Mononuclear cell (primary cell): ENCODE measurements at regions not wholly inside any gene's neighbourhood (a gene's known extent, or its start where the extent isn't known, plus 50 kb on each side); places are given as distances from the start of the nearest gene placed in this dataset.
"Not testable (repeated sequence)": the region's sequence is repeated elsewhere in the genome, so short reads cannot be mapped to it uniquely, and the experiment has no call there.

Experiments used
- H3K27me3 ChIP-seq: 2 replicates; pipeline ENCODE4 v1.6.0; 2011; ENCODE audit warnings: low read length, control low read depth; ENCODE audit not compliant: insufficient read depth
- H3K4me1 ChIP-seq: 2 replicates; pipeline ENCODE4 v1.5.1; 2011; ENCODE audit warnings: mild to moderate bottlenecking, low read length, control low read depth; ENCODE audit not compliant: insufficient read depth
- H3K4me3 ChIP-seq: 2 replicates; pipeline ENCODE4 v1.5.1; 2011; ENCODE audit warnings: mild to moderate bottlenecking, low read length, moderate library complexity
- H3K9me3 ChIP-seq: 2 replicates; pipeline ENCODE4 v1.5.1; 2011; ENCODE audit warnings: low read depth, mild to moderate bottlenecking, control low read depth, low read length

DNA sequence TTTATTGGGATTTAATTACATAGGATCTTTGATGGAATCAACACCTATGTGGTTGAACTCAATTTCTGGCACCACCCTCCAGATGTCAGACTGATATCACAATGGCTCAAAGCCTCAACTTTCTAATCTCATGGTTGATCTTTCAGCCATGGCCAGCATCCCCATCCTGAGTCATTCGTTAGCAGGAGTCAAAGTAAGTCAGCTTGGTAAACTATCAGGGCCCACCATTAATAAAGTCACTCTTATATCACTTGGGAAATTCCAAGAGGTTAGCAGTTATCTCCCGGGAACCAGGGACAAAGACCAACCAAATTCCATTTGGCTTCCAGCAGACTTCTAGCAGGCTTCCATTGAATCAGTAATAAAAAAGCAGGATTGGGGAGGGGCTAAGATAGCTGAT lies 50.7 kb upstream of the TNFSF4 start:
- Histone ChIP-seq H3K27me3 (no peaks in the 10 kb centered on the region), H3K4me1 (no peaks in the 10 kb centered on the region), H3K4me3 (no peak overlapping the region), H3K9me3 (no peaks in the 10 kb centered on the region)

DNA sequence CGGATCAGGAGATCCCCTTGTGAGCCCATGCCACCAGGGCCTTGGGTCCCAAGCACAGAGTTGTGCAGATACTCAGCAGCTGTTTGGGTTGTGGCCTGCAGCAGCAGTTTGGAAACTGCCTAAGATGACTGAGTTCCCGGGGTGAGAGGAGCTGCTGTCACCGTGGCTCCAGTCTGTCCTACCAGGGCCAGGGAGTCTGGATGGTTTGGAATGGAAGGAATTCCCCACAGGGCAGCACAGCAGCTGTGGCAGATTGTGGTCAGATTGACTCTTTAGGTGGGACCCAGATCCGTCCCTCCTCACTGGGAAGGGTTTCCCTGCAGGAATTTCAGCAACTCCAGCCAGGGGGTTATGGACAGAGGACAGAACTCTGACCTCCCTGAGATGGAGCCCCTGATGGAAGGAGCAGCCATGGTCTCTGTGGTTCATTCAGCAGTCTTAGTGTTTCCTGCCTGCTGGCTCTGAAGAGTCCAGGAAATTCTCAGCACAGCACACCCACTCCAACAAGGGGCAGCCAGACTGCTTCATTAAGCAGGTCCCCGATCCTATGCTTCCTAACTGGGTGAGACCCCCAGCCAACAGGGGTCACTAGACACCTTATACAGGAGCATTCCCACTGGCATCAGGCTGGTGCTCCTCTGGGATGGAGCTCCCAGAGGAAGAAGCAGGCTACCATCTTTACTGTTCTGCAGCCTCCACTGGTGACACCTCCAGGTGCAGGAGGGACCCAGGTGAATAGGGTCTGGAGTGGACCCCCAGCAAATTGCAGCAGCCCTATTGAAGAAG lies 51.5 kb upstream of the TNFSF4 start:
- H3K4me3 ChIP-seq: no peak overlapping the region
- no peaks in the 10 kb centered on the region for H3K9me3 ChIP-seq
- no peaks in the 10 kb centered on the region for H3K27me3 ChIP-seq
- H3K4me1 ChIP-seq: no peaks in the 10 kb centered on the region

DNA sequence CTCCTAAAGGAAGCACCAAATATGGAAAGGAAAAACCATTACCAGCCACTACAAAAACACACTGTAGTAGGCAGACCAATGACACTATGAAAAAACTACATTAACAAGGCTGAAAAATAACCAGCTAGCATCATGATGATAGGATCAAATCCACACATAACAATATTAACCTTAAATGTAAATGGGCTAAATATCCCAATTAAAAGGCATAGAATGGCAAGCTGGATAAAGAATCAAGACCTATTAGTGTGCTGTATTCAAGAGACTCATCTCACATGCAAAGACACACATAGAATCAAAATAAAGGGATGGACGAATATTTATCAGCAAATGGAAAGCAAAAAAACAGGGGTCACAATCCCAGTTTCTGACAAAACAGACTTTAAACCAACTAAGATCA lies 53.2 kb upstream of the TNFSF4 start:
- not testable (repeated sequence) for H3K4me3 ChIP-seq, H3K27me3 ChIP-seq, H3K4me1 ChIP-seq, H3K9me3 ChIP-seq

DNA sequence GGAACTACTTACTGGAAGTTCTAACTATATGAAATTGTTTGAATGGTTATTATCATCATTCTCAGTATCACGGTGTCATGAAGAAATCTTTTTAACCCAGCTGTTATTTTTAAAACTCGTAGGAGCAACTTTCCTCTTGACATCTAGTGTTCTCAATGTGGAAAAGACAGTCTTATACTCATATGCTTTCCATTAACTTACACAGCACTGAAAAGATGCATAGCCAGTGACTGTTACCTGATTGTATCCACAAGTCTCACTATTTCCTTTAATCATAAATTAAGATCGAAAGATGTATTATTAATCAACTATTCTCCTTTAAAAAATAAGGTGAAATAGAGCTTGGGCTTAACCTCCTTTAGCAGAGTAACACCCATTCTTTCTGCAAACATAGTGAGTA lies 59.7 kb upstream of the TNFSF4 start:
- no peak overlapping the region for H3K4me3 ChIP-seq
- H3K27me3 ChIP-seq: no peaks in the 10 kb centered on the region
- H3K9me3 ChIP-seq: no peaks in the 10 kb centered on the region
- H3K4me1 ChIP-seq: no peaks in the 10 kb centered on the region

DNA sequence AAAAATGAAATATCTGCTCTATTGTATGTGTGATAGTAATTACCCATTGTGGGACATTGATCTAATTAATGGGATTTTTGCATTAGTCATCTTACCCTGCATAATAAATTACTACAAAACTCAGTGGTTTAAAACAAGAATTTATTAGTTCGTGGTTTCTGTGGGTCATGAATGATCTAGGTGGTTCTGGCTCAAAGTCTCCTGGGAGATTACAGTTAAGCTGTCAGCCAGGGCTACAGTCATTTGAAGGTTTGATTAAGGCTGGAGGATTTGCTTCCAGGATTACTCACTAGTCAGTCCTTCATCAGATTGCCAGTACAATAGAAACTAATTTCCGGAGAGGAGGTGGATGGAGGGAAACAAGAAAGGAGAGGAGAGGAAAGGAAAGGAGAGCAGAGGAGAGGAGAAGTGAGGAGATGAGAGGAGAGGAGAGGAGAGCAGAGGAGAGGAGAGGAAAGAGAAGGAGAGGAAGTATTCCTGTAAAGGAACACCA lies 60.4 kb upstream of the TNFSF4 start:
- Histone ChIP-seq H3K27me3 (no peaks in the 10 kb centered on the region), H3K9me3 (no peaks in the 10 kb centered on the region), H3K4me1 (no peaks in the 10 kb centered on the region), H3K4me3 (no peak overlapping the region)

DNA sequence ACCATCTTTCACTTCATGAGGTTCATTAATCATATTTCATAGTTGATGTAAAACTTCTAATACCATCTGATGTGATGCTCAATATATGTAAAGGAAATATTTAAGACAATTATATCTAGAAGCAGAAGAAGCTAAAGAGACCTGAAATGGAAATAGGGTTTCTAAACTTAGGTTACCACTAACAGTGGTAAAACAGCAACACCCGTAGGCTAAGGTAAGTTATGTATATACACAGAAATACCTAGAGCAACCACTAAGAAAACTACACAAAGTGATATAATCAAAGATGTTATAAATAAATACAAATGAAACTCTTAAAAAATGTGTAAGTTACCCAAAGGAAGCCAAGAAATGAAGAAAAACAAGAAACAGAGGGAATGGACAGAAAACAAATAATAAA lies 61.1 kb upstream of the TNFSF4 start:
- no peaks in the 10 kb centered on the region for H3K4me1 ChIP-seq
- no peak overlapping the region for H3K4me3 ChIP-seq
- H3K27me3 ChIP-seq: no peaks in the 10 kb centered on the region
- no peaks in the 10 kb centered on the region for H3K9me3 ChIP-seq

DNA sequence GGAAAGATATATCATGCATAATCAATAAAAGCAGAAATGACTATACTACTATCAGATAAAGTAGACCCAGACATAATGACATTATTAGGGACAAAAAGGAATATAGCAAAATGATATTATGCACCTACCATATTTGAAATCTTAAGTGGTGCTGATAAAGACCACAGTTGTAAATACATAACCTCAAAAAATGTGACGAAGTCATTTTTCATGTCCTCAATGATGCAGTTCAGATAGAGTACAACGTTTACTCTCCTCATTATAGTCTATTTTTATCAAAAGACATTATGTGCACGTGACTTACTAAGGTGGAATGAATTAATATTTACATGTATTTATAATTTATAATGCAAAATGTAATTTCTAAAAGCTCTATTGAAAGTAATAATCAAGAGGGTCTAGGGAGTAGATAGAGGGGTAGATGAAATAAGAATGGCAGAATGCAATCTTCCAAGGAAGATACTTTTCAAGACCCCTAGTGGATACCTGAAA lies 61.7 kb upstream of the TNFSF4 start:
- no peaks in the 10 kb centered on the region for H3K9me3 ChIP-seq
- no peaks in the 10 kb centered on the region for H3K27me3 ChIP-seq
- no peak overlapping the region for H3K4me3 ChIP-seq
- H3K4me1 ChIP-seq: no peaks in the 10 kb centered on the region

DNA sequence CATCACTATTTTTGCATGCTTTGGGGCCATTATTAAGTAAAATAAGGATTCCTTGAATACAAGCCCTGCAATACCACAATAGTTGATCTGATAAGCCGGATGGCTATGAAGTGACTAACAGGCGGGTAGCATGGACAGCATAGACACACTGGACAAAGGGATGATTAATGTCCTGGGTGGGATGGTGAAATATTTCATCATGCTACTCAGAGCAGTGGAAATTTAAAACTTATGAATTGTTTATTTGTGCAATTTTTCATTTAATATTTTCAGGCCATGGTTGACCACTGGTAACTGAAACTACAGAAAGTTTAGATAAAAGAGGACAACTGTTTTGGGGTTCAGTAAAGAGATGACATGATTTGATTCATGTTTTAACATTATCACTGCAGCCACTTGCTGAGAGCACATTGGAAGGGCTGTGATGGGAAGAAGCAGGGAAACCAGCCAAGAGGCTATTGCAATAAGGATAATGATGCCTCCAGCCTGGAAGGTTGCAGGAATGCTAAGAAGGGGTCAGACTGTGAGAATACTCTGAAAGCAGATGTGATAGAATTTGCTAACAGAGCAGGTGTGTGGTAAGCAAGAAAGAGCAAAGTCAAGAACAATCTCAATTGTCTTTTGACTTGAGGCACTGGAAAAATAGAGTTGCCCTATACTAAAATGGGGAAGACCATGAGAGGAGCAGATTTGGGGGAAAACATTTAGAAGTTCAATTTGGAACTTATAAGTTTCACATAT lies 62.5 kb upstream of the TNFSF4 start:
- no peaks in the 10 kb centered on the region for H3K9me3 ChIP-seq
- no peaks in the 10 kb centered on the region for H3K27me3 ChIP-seq
- no peak overlapping the region for H3K4me3 ChIP-seq
- H3K4me1 ChIP-seq: no peaks in the 10 kb centered on the region

DNA sequence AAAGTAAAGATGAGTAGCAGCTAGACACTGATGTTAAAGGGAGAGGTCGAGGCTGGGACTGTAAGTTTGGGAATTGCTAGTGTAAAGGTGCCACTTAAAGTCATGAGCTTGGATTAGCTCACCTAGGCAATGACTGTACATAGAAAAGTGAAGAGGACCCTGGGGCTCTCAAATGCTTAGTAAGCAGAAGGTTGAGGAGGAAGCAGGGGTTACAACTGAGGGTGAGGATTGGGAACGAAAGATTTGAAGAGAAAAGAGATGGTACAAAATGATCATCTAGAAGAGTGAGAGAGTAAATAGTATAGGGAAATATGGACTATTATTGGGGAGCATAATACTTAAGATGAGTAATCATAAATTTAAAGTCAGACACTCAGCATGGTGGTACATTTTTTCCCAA lies 63.1 kb upstream of the TNFSF4 start:
- no peaks in the 10 kb centered on the region for H3K4me1 ChIP-seq

DNA sequence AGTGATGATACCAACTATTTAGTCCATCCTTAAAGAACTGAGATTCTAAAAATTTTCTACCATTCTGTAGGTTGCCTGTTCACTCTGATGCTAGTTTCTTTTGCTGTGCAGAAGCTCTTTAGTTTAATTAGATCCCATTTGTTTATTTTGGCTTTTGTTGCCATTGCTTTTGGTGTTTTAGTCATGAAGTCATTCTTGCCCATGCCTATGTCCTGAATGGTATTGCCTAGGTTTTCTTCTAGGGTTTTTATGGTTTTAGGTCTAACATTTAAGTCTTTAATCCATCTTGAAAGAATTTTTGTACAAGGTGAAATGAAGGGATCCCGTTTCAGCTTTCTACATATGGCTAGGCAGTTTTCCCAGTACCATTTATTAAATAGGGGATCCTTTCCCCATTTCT lies 63.9 kb upstream of the TNFSF4 start:
- H3K9me3 ChIP-seq, H3K4me1 ChIP-seq, H3K4me3 ChIP-seq, H3K27me3 ChIP-seq: not testable (repeated sequence)

More for the DNA sequence above, 63.1 kb upstream of the TNFSF4 start:
- Histone ChIP-seq H3K4me3 (no peak overlapping the region), H3K9me3 (no peaks in the 10 kb centered on the region), H3K27me3 (no peaks in the 10 kb centered on the region)

DNA sequence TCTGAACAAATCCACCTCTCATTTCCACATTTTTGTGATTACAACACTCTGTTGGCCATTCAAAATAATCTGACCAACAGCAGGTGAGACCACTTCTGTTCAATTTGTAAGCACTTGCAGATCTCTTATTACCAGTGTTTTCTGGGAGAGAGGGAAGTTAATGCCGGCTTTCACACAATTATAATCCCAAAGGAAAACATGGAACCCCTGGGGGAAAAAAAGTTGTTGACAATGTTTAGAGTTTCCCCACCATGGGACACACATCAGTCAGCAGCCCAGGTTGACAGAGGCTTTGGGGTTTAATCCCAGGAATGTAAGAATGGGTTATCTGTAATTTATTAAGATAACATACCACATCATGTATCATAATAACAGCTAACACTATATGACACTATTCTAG lies 68.4 kb upstream of the TNFSF4 start:
- Histone ChIP-seq H3K4me1 (no peaks in the 10 kb centered on the region), H3K9me3 (no peaks in the 10 kb centered on the region), H3K4me3 (no peak overlapping the region), H3K27me3 (no peaks in the 10 kb centered on the region)

DNA sequence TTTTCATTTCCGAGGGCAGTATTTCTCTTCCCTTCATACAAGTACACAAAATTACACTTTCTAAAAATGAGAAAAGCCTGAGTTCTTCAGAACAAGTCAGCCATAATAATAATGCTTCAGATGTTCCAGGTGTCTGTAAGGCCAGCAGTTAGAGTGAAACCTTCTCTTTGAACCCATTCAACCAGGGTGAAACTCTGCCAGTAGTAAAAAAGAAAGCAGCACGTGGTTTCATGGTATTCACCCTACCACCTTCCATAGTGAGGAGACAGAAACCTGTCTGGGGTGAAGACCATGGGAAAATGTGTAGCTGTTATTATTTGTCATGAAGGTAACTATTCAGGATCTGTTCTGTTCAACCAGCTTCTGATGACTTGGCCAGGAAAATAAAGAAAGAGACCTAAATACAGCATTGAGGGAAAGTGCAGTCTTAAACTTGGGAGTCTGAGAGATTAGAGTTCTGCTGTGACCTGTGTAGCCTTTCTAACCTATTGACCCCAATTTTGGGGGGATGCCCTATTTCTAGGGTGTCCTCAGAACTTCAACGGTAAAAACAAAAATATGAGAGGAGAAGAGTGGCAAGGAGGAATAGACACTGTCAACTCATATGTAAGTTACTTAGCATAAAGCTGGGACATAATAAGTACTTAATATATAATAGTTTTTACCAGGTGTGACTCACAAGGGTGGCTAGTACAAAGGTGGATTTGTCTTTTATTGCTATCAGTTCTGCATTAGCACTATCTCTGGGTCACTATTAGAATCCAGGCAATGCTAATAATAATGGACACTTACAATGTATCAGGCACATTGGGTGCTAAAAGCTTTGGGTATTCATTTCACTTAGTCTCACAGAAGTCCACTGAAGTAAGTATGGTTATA lies 70.0 kb upstream of the TNFSF4 start:
- no peaks in the 10 kb centered on the region for H3K4me1 ChIP-seq
- H3K27me3 ChIP-seq: no peaks in the 10 kb centered on the region
- no peaks in the 10 kb centered on the region for H3K9me3 ChIP-seq
- no peak overlapping the region for H3K4me3 ChIP-seq

DNA sequence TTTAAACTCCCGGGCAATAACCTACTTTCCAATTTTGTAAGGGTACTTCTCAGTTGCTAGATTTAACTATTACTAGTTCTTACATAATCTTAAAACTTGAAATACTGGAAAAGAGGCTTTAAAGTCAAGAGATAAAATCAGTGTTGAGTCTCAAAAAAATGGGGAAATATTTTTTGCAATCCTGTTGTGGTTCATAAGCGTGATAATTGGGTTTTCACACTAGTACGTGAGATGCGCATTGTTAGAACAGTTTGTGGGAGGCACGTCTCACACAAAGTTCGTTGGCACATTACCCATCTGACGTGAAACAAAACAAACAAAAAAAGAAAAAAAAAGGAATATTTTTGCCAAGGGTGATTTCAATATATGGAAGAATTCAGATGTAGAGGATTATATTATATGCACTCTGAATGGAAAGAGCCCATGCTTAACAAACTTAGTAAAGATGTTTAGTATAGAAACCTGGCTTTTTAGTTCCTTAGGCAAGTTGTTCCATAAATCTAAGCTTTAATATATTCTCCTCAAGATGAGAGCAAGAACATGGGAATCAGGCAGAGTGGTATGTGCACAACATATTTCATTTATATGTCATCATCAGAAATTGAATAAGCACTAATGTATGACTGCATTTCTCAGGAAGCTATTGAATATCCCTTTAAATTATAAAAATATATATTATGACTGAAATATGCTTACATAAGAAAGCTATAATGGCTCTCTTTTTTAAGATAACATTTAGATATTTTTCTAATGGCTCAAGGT lies 73.9 kb upstream of the TNFSF4 start:
- Histone ChIP-seq H3K27me3 (no peaks in the 10 kb centered on the region), H3K4me1 (no peaks in the 10 kb centered on the region), H3K4me3 (no peak overlapping the region), H3K9me3 (no peaks in the 10 kb centered on the region)

DNA sequence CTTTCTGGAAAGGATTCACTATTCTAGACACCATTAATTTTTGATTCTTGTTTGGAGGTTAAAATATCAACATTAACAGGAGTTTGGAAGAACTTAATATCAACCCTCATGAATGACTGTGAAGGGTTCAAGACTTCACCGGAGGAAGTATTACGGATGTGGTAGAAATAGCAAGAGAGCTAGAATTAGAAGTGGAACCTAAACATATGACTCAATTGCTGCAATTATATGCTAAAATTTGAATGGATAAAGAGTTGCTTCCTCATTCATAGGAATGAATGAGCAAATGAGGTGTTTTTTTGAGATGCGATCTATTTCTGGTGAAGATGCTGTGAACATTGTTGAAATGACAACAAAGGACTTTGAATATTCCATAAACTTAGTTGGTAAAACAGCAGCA lies 77.9 kb upstream of the TNFSF4 start:
- H3K9me3 ChIP-seq: no peaks in the 10 kb centered on the region

More for the DNA sequence above, 77.9 kb upstream of the TNFSF4 start:
- Histone ChIP-seq H3K4me3 (no peak overlapping the region), H3K27me3 (no peaks in the 10 kb centered on the region), H3K4me1 (no peaks in the 10 kb centered on the region)
